ENCODE measurements at regions not wholly inside any gene's neighbourhood (a gene's known extent, or its start where the extent isn't known, plus 50 kb on each side); places are given as distances from the start of the nearest gene placed in this dataset.
"Not testable (repeated sequence)": the region's sequence is repeated elsewhere in the genome, so short reads cannot be mapped to it uniquely, and the experiment has no call there.

GRCh38 chr5:62199792-62200716 lies 106.0 kb upstream of the KIF2A start:
- no peak for FAIRE-seq

DNA sequence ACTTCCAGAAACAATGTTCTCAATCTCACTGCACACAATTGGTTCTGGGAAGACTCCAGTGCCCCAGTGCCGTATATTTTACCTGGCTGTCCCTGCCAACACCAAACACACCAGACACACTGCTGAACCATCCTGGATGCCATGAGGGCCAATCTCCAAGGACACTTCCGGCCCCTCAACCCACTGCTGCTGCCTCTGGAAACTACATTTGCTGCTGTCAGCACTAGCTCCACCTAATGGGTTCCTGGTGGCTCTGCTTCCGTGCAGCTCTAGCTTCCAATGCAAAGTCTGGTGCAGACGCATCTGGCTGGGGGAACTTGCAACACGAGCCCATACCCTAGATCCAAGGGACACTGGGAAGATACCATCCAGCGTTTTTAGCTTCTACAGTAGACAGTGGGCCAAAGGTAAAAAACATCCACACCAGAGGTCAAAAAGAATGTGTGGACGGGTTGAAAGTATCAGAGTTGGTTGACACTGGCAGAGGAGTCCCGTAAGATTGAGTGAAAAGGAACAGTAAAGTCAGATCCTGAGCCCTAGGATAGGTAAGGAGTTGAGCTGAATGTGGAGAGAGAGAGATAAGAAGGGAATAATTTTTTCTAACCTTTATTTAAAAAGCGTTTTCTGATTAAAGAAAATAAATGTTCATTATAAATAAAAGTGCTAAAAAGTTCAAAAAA lies 99.7 kb upstream of the KIF2A start:
- FAIRE-seq = no peak

DNA sequence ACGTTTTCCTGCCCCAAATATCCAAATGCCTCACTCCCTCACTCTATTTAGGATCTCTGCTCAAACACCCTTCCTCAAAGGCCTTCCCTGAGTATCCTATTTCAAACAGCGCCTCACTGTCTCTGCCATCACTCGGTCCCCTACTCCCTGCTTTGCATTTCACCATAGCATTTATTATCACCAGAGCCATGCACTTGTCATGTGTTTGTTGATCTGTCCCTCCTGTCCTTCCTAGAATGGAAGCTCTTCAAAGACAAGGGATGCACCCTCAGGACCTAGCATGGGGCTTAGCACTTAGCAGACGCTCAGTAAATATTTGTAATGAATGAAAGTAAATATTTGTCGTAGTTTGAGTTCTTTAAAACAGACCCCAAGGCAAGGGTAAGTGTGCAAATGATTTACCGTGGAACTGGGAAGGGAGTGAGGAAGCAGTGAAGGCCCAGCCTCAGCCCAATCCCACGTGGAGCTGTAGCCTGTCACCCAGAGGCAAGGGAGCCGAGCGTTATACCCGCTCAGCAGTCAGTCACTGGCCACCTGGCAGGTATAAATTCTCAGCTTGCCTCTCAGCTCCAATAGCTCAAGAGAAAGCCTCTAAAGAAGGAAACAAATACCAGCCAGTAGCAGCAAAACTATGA lies 97.7 kb upstream of the KIF2A start:
- no peak for FAIRE-seq

DNA sequence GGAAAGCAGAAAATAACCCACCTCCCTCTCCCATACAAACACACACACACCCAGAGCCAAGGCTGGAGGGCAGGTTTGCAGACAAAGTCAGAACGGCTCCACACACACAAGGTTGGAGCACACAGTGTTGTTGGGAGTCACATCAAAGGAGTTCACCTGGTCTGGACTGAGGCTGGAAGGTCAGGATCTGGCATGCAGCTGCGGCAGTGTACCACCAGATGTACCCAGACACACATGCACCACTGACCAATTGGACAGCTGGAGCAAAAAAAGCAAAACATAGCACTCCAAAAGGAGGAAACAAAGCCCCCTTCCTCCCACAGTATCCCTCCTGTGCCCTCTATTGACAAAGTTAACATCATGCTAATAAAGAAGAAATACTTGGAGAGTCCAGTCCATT lies 94.6 kb upstream of the KIF2A start:
- FAIRE-seq = no peak

- FAIRE-seq = no peak
Measured at GRCh38 chr5:62212648-62213047, 93.4 kb upstream of the KIF2A start.

DNA sequence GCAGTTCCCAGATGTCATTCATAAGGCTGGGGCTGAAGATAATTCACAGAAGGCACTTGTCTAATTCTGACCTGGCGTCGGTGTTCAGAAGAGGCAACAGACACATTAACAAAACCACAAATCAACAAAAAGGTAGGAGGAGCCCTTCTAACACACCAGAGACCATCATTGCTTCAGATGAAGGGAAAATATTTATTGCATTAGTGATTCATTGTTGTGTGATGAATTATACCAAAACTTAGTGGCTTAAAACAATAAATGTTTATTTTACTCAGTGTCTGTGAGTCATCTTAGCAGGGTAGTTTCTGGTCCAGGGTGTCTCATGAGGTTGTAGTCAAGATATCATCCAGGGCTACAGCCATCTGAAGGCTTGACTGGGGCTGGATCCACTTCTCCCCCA lies 91.3 kb upstream of the KIF2A start:
- FAIRE-seq = no peak

- FAIRE-seq = not testable (repeated sequence)
Measured at GRCh38 chr5:62216603-62217002, 89.4 kb upstream of the KIF2A start.

DNA sequence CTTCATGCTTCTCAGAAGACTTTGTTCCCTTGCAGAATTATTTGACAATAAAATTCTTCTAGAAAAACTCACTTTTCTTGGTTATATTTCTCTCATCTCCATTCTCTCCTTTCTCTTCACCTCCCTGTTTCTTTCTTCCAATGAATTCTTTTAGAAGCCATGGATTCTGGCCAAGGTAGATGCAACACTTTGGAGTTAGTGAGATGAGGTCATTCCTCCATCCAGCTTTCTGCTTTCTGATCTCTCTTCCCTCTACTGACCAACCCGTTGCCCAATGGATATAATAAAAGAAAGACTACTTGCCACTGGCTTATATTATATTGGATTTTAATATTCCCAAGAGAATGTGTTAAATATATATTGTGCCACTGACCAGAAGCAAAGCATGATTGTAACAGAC lies 88.9 kb upstream of the KIF2A start:
- FAIRE-seq = not testable (repeated sequence)

- FAIRE-seq = not testable (repeated sequence)
Measured at GRCh38 chr5:62218860-62219259, 87.1 kb upstream of the KIF2A start.

- not testable (repeated sequence) for FAIRE-seq
Measured at GRCh38 chr5:62221881-62222280, 84.1 kb upstream of the KIF2A start.

GRCh38 chr5:62222305-62222704 lies 83.7 kb upstream of the KIF2A start:
- not testable (repeated sequence) for FAIRE-seq

- FAIRE-seq = not testable (repeated sequence)
Measured at GRCh38 chr5:62223312-62223670, 82.7 kb upstream of the KIF2A start.

- FAIRE-seq = not testable (repeated sequence)
Measured at GRCh38 chr5:62224987-62225601, 80.9 kb upstream of the KIF2A start.

DNA sequence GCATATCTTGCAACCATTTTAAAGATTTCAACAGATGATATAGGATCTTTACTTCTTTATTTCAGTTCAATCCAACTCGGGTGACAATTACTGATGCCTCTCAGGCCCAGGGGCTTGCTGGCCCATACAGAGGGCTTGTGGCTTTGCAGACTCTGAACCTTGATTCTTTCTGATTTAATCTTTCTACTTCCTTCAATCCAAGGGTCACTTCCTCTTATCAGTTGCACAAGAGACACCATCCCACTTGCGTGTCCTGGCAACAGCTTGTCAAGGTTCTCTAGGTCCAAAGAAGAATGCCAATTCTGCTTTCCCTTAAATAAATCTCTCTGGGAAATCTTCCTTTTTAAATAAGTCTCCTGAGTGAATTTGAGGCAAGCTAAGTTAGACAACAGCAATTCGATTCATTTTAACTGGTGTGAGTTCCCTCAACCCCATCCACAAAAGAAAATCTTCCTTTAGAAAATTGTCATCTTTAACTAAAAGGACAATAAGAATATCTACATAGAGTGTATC lies 75.1 kb upstream of the KIF2A start:
- FAIRE-seq = not testable (repeated sequence)

GRCh38 chr5:62231576-62231975 lies 74.4 kb upstream of the KIF2A start:
- FAIRE-seq = no peak

GRCh38 chr5:62232218-62232617 lies 73.8 kb upstream of the KIF2A start:
- FAIRE-seq = not testable (repeated sequence)

DNA sequence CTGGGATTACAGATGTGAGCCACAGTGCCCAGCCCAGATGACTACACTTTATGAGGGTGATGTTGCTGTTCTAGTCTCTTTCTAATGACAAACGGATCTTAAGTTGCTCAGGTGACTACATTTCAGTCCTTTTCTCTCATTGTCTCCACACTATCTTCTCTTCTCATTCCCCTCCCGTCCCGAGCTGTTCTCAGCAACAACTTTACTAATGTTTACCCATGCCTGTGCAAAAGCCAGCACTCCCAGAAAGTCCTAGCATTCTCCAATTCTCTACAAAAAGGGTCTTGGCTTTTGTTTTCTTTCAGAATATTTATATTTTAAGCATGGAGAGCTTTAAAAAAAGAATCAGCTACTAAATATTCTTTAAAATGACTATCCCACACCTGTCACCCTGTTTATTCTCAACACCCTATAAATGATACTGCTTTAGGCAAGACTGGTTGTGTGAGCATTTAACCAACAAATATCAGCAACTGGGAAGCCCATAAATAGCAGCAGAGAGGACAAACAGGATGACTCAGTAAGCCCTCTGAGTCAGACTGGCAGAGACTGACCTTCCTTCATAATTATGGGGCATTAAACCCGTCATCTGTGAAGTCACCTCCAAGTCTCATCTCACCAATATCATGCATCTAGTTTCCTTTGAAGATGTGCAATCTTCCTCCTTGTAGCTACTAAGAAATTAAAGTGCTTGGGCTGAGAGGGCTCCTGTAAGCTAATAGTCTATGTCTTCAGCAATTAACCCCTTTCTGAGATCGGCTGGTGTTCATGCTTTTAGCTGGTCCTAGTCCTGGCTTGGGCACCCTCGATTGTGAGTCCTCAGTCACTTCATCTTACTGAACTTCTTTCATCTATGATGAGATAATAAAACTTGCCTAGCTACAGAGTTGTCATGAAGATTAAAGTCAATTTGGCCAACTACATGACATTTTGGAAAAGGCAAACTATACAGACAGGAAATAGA lies 72.6 kb upstream of the KIF2A start:
- not testable (repeated sequence) for FAIRE-seq

DNA sequence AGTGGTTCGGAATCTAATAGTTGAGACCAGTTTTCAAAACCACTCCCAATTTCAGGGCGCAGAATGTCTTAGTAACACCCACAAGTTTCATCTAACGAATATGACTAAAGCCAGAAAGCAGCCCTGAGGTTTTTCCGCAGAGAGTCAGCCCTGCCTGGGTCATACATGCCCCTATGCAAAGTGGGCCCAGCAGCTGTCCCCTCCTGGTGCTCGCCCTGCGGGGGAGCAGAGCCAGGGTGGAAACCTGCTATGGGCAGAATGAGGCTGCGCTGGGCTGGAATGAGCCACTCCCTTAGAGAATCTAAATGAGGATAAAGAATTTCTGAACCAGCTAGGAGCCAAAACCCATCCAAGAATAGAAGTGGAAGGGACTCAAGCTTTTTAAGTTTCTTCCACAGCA lies 69.4 kb upstream of the KIF2A start:
- not testable (repeated sequence) for FAIRE-seq

GRCh38 chr5:62237944-62238343 lies 68.1 kb upstream of the KIF2A start:
- not testable (repeated sequence) for FAIRE-seq

DNA sequence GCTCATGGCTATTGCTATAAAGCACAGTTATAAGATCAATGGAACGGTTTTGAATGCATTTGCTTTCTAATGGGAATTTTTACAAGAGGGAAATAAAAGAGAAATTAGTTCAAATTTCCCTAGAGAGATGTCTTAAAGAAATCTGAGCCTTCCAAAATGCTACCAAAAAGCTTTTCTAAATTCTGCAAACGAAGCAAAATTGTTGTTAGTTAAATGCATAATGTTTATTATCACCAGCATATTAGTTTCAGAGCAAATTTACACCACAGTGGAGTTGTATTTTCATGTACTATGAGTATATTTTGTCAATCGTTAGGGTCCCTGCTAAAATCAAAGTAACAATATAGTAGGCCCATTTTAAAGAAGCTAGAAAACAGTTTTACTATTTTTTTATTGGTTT lies 67.4 kb upstream of the KIF2A start:
- FAIRE-seq = not testable (repeated sequence)

DNA sequence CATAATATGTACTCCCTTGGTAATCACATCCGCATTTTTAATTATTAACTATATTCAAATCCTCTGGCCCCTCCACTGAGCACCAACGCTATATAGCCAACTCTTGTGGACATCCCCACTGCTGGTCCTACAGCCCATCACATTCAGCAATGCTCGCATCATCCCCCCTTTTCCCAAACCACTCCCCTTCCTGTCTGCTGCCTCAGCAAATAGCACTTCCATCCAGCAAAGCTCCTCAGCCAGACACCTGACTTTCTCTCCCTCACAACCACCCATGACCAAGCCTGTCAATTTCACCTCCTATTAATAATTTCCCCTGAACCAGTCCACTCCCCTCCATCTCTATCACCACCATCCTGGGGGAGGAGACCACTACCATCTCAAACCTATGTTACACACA lies 65.5 kb upstream of the KIF2A start:
- FAIRE-seq = not testable (repeated sequence)

- FAIRE-seq = not testable (repeated sequence)
Measured at GRCh38 chr5:62242000-62242399, 64.0 kb upstream of the KIF2A start.

Measured in islet of Langerhans (tissue), 1 donor.